H1 (cell line): ENCODE measurements at regions not wholly inside any gene's neighbourhood (a gene's known extent, or its start where the extent isn't known, plus 50 kb on each side); places are given as distances from the start of the nearest gene placed in this dataset.

Experiments used
- CTCF ChIA-PET: fragments of 300-600 bp; sonication (Branson Sonifier 250); formaldehyde crosslinking; loops from one replicate; lab custom pipeline; 2021; ENCODE audit not compliant: partially characterized antibody; lab: Charles Lee
- POLR2A ChIA-PET: fragments of 300-600 bp; sonication (Branson Sonifier 250); formaldehyde crosslinking; loops from one replicate; lab custom pipeline; 2021; ENCODE audit warnings: inconsistent platforms; ENCODE audit not compliant: partially characterized antibody; lab: Charles Lee
- DNase-seq, 2 experiments: peaks; one replicate each; pipeline versions ENCODE4 v3.0.0 to v3.0.0-alpha.2; 2010 to 2022; ENCODE audit warnings: low spot score in 2 of 2, low read depth in 1 of 2, mixed read lengths in 1 of 2
- FAIRE-seq: peaks from 2 replicates; lab custom pipeline; 2011; peaks lifted over from hg19 to GRCh38; lab: Jason Lieb, UNC
- H2AFZ ChIP-seq: 2 replicates; pipeline ENCODE4 v1.8.1; 2012; ENCODE audit warnings: low read length, inconsistent platforms
- H2AK5ac ChIP-seq: 2 replicates; pipeline ENCODE4 v1.6.1; 2013; ENCODE audit warnings: low read depth, low read length
- H2BK120ac ChIP-seq: replicated peaks from 2 replicates; pipeline ENCODE3; 2013; ENCODE audit warnings: low read depth, low read length, inconsistent platforms
- H2BK12ac ChIP-seq: 2 replicates; pipeline ENCODE4 v1.6.1; 2013; ENCODE audit warnings: low read depth, low read length
- H2BK15ac ChIP-seq: 2 replicates; pipeline ENCODE4 v1.6.1; 2013; ENCODE audit warnings: low read length
- H2BK20ac ChIP-seq: 2 replicates; pipeline ENCODE4 v1.6.1; 2013; ENCODE audit warnings: low read length
- H2BK5ac ChIP-seq: 2 replicates; pipeline ENCODE4 v1.6.1; 2013; ENCODE audit warnings: low read depth, low read length
- H3K14ac ChIP-seq: 2 replicates; pipeline ENCODE4 v1.6.1; 2013; ENCODE audit warnings: inconsistent platforms; ENCODE audit not compliant: insufficient read length
- H3K18ac ChIP-seq: 2 replicates; pipeline ENCODE4 v1.6.1; 2013; ENCODE audit warnings: low read length; ENCODE audit errors: extremely low read depth
- H3K23ac ChIP-seq: 2 replicates; pipeline ENCODE4 v1.6.1; 2013; ENCODE audit warnings: inconsistent platforms; ENCODE audit not compliant: insufficient read length
- H3K23me2 ChIP-seq: 2 replicates; pipeline ENCODE4 v1.6.1; 2013; ENCODE audit warnings: low read depth, low read length
- H3K27ac ChIP-seq: 2 replicates; pipeline ENCODE4 v1.6.1; 2011; ENCODE audit warnings: low read depth, low read length, inconsistent platforms
- H3K27me3 ChIP-seq, 4 experiments: replicated peaks in 1 of 4; 1 replicate in 1 of 4; 2 replicates in 3 of 4; pipeline versions ENCODE4 v1.6.1 to v1.8.1; 2011 to 2013; ENCODE audit warnings: low read length in 3 of 4, mild to moderate bottlenecking in 3 of 4, inconsistent platforms in 2 of 4, mixed read lengths in 2 of 4, moderate library complexity in 1 of 4; ENCODE audit not compliant: control insufficient read depth in 3 of 4, insufficient read depth in 3 of 4; ENCODE audit errors: extremely low read depth in 1 of 4
- H3K36me3 ChIP-seq, 4 experiments: 2 replicates each; pipeline versions ENCODE4 v1.6.1 to v1.8.1; 2011 to 2013; ENCODE audit warnings: mild to moderate bottlenecking in 4 of 4, low read length in 3 of 4, moderate library complexity in 2 of 4, control low read depth in 1 of 4, inconsistent platforms in 1 of 4; ENCODE audit not compliant: insufficient read depth in 4 of 4, control insufficient read depth in 2 of 4
- H3K4ac ChIP-seq: replicated peaks from 2 replicates; pipeline ENCODE3; 2013; ENCODE audit warnings: low read length, low read depth, mixed read lengths, inconsistent platforms; ENCODE audit not compliant: insufficient read length
- H3K4me1 ChIP-seq, 4 experiments: replicated peaks in 1 of 4; 1 replicate in 1 of 4; 2 replicates in 3 of 4; pipeline versions ENCODE4 v1.6.1 to v1.8.1; 2011 to 2013; ENCODE audit warnings: low read length in 3 of 4, inconsistent platforms in 2 of 4, mixed read lengths in 1 of 4; ENCODE audit not compliant: insufficient read depth in 4 of 4, control insufficient read depth in 3 of 4
- H3K4me2 ChIP-seq, 2 experiments: 2 replicates each; pipeline versions ENCODE4 v1.6.1 to v1.8.1; 2011 to 2013; ENCODE audit warnings: low read depth in 2 of 2, low read length in 2 of 2, control low read depth in 1 of 2, inconsistent platforms in 1 of 2, mild to moderate bottlenecking in 1 of 2; ENCODE audit not compliant: insufficient read depth in 1 of 2
- H3K4me3 ChIP-seq, 4 experiments: fragments of 200-600, 300-600 bp in 1 of 4; sonication (generic), shearing (Covaris generic), sonication (Bioruptor Twin) in 1 of 4; 2 replicates each; pipeline versions ENCODE4 v1.5.1 to v1.8.1; 2011 to 2016; ENCODE audit warnings: low read length in 4 of 4, low read depth in 3 of 4, control low read depth in 2 of 4, inconsistent platforms in 2 of 4, mild to moderate bottlenecking in 2 of 4, mixed read lengths in 1 of 4, moderate library complexity in 1 of 4; ENCODE audit not compliant: insufficient read depth in 2 of 4; ENCODE audit errors: extremely low read depth in 1 of 4
- H3K56ac ChIP-seq: replicated peaks from 2 replicates; pipeline ENCODE3; 2013; ENCODE audit warnings: low read depth, mild to moderate bottlenecking, mixed read lengths, low read length, inconsistent platforms; ENCODE audit not compliant: insufficient read length
- H3K79me1 ChIP-seq: 2 replicates; pipeline ENCODE4 v1.6.1; 2013; ENCODE audit warnings: low read depth, low read length, control low read depth
- H3K79me2 ChIP-seq, 2 experiments: 2 replicates each; pipeline versions ENCODE4 v1.6.1 to v1.8.1; 2012 to 2013; ENCODE audit warnings: low read length in 2 of 2, mild to moderate bottlenecking in 2 of 2, inconsistent platforms in 1 of 2; ENCODE audit not compliant: insufficient read depth in 2 of 2, control insufficient read depth in 1 of 2
- H3K9ac ChIP-seq, 4 experiments: replicated peaks in 1 of 4; 1 replicate in 1 of 4; 2 replicates in 3 of 4; pipeline versions ENCODE4 v1.6.1 to v1.8.1; 2011 to 2013; ENCODE audit warnings: low read depth in 3 of 4, low read length in 3 of 4, control low read depth in 2 of 4, mild to moderate bottlenecking in 2 of 4, moderate library complexity in 2 of 4, inconsistent platforms in 1 of 4; ENCODE audit errors: extremely low read depth in 1 of 4
- H3K9me3 ChIP-seq, 2 experiments: 2 replicates each; pipeline versions ENCODE4 v1.6.1 to v1.8.1; 2012 to 2013; ENCODE audit warnings: mild to moderate bottlenecking in 2 of 2, moderate library complexity in 2 of 2, control low read depth in 1 of 2, inconsistent platforms in 1 of 2, low read depth in 1 of 2, low read length in 1 of 2, mixed read lengths in 1 of 2; ENCODE audit not compliant: insufficient read depth in 2 of 2
- H4K20me1 ChIP-seq, 2 experiments: replicated peaks in 1 of 2; 2 replicates each; pipeline versions ENCODE3 to v1.8.1; 2011 to 2013; ENCODE audit warnings: inconsistent platforms in 2 of 2, low read length in 2 of 2, mild to moderate bottlenecking in 1 of 2; ENCODE audit not compliant: insufficient read depth in 2 of 2, control insufficient read depth in 1 of 2
- H4K5ac ChIP-seq: 2 replicates; pipeline ENCODE4 v1.6.1; 2013; ENCODE audit warnings: low read length, low read depth, mixed read lengths, inconsistent platforms; ENCODE audit not compliant: insufficient read length
- H4K8ac ChIP-seq: 2 replicates; pipeline ENCODE4 v1.8.0; 2013; ENCODE audit warnings: mild to moderate bottlenecking, moderate library complexity, low read length, inconsistent platforms; ENCODE audit not compliant: insufficient read depth; ENCODE audit errors: extremely low read depth
- H4K91ac ChIP-seq: replicated peaks from 2 replicates; pipeline ENCODE3; 2013; ENCODE audit warnings: low read length, mixed read lengths, inconsistent platforms; ENCODE audit not compliant: insufficient read length
- BACH1 ChIP-seq: IDR thresholded peaks from 2 replicates; pipeline ENCODE4 v1.6.1; 2012; ENCODE audit warnings: low read length, improper control_type of control experiment
- MAFK ChIP-seq: IDR thresholded peaks from 2 replicates; pipeline ENCODE4 v1.6.1; 2012; ENCODE audit warnings: low read depth, mild to moderate bottlenecking, improper control_type of control experiment, low read length
- MAX ChIP-seq: IDR thresholded peaks from 2 replicates; pipeline ENCODE4 v1.6.1; 2012; ENCODE audit warnings: inconsistent platforms
- TAF1 ChIP-seq: IDR thresholded peaks from 2 replicates; pipeline ENCODE4 v1.6.1; 2011; ENCODE audit warnings: mild to moderate bottlenecking, low read depth, low read length
- WGBS, 2 experiments: shearing (Covaris generic) in 1 of 2; methylation state at CpG; one replicate each; pipeline versions ENCODE4 v1.1.6 to v1.1.7; 2013 to 2015; ENCODE audit warnings: low lambda C conversion rate in 2 of 2, mixed read lengths in 2 of 2, inconsistent platforms in 1 of 2, low coverage in 1 of 2, missing lambda C conversion rate in 1 of 2; ENCODE audit not compliant: insufficient replicate concordance in 2 of 2, insufficient coverage in 1 of 2, insufficient read length in 1 of 2; ENCODE audit errors: extremely low coverage in 1 of 2, missing lambda C conversion rate in 1 of 2; 5-methylcytosine and 5-hydroxymethylcytosine counted together

DNA sequence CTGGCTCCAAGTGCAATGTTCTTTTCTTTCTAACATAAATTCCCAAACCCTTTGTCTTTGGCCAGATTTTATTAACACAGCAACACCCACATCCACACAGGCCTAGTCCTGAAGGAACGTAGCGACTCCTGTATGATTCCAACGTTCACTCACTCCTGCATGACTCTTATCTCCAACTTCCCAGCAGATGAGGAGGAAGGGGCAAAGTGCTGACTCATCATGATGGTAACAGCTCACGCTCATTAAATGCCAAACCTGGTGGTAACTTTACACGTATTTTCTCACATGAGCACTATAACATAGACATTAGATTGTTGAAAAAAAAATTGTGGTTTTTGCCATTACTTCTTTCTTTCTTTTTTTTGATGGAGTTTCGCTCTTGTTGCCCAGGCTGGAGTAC lies 1349.5 kb downstream of the EFNA5 start:
- Histone ChIP-seq H2AFZ (no peak overlapping the region), H3K18ac (no peak overlapping the region), H4K20me1 (no peaks in the 10 kb centered on the region), H3K23me2 (peaks cover 2% of the 10 kb centered on the region; the same call in 1 of the 2 replicates), H3K36me3 (no peaks in the 10 kb centered on the region), H4K91ac (no peak overlapping the region), H3K14ac (no peak overlapping the region), H3K9me3 (no peaks in the 10 kb centered on the region), H3K4me2 (no peak overlapping the region), H2BK15ac (no peak overlapping the region), H3K27me3 (no peaks in the 10 kb centered on the region), H2BK5ac (no peak overlapping the region), H3K79me2 (no peaks in the 10 kb centered on the region), H3K4me1 (no peaks in the 10 kb centered on the region), H2BK120ac (no peak overlapping the region), H3K9ac (no peak overlapping the region), H3K4ac (no peak overlapping the region), H2AK5ac (no peak overlapping the region), H4K8ac (no peak overlapping the region), H4K5ac (no peak overlapping the region), H3K27ac (no peak overlapping the region), H3K79me1 (no peaks in the 10 kb centered on the region), H3K4me3 (no peak overlapping the region), H2BK20ac (no peak overlapping the region), H3K23ac (no peak overlapping the region), H2BK12ac (no peak overlapping the region), H3K56ac (no peak overlapping the region)
- POLR2A ChIA-PET = no interaction called here
- FAIRE-seq = no peak
- 95% methylated on average over 6 of the region's 6 CpGs; no CpG with 5 or more reads in 1 of the 2 experiments for WGBS, 2 experiments
- no peak for DNase-seq
- CTCF ChIA-PET = no interaction called here
- TF ChIP-seq MAFK (peak; percentile 96), BACH1 (peak; percentile 59), MAX (no peak), TAF1 (no peak)
